ENCODE measurements at regions not wholly inside any gene's neighbourhood (a gene's known extent, or its start where the extent isn't known, plus 50 kb on each side); places are given as distances from the start of the nearest gene placed in this dataset.

DNA sequence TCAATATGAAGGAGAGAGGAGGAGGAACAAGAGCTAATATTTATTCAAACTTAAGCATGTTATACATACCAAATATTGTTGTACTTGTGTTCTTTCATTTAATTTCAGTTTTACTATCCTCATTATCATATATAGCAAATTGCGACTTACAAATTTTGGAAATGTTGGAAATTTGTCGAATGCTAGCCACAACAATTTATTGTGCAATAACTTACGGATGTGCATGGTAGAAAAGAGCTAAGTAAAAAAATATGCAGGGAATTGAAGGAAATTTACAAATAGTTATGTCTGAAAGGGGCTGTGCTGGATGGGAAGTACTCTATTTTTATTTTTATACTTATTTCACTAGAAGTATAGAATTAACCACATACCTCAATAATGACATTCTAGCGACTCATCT lies 376.3 kb downstream of the PCDH20 start:
- no peak for TF ChIP-seq POLR2A (IDR thresholded peaks at IDR 0.05)
- TF ChIP-seq, protein P1, sequence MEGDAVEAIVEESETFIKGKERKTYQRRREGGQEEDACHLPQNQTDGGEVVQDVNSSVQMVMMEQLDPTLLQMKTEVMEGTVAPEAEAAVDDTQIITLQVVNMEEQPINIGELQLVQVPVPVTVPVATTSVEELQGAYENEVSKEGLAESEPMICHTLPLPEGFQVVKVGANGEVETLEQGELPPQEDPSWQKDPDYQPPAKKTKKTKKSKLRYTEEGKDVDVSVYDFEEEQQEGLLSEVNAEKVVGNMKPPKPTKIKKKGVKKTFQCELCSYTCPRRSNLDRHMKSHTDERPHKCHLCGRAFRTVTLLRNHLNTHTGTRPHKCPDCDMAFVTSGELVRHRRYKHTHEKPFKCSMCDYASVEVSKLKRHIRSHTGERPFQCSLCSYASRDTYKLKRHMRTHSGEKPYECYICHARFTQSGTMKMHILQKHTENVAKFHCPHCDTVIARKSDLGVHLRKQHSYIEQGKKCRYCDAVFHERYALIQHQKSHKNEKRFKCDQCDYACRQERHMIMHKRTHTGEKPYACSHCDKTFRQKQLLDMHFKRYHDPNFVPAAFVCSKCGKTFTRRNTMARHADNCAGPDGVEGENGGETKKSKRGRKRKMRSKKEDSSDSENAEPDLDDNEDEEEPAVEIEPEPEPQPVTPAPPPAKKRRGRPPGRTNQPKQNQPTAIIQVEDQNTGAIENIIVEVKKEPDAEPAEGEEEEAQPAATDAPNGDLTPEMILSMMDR (IDR thresholded peaks at IDR 0.05) = no peak

Data from heart left ventricle (tissue), 13 donors.